ENCODE measurements at regions not wholly inside any gene's neighbourhood (a gene's known extent, or its start where the extent isn't known, plus 50 kb on each side); places are given as distances from the start of the nearest gene placed in this dataset.
A peak's percentile ranks its signal among the peaks of the same experiment; 100 is the strongest.
"Not testable (repeated sequence)": the region's sequence is repeated elsewhere in the genome, so short reads cannot be mapped to it uniquely, and the experiment has no call there.

GRCh38 chr5:16291894-16292293, 112.3 kb upstream of the MARCHF11 start:
- no peak for DNase-seq

GRCh38 chr5:16291474-16291873, 111.9 kb upstream of the MARCHF11 start:
- DNase-seq, result no peak

GRCh38 chr5:16283791-16284190, 104.2 kb upstream of the MARCHF11 start:
- no peak for DNase-seq

GRCh38 chr5:16276859-16277258, 97.3 kb upstream of the MARCHF11 start:
- not testable (repeated sequence) for DNase-seq

GRCh38 chr5:16271851-16272250, 92.3 kb upstream of the MARCHF11 start:
- peak; percentile 94 for DNase-seq

GRCh38 chr5:16265141-16265540, 85.5 kb upstream of the MARCHF11 start:
- DNase-seq, result no peak

- DNase-seq, result no peak
These were observed 80.4 kb upstream of the MARCHF11 start for GRCh38 chr5:16260000-16260399.

- DNase-seq, result no peak
These were observed 74.3 kb upstream of the MARCHF11 start for GRCh38 chr5:16253856-16254255.

GRCh38 chr5:16245956-16246355, 66.4 kb upstream of the MARCHF11 start:
- no peak for DNase-seq

GRCh38 chr5:16245249-16245648, 65.7 kb upstream of the MARCHF11 start:
- DNase-seq, result no peak

GRCh38 chr5:16238018-16238417, 58.4 kb upstream of the MARCHF11 start:
- no peak for DNase-seq

GRCh38 chr5:16234598-16234997, 55.0 kb upstream of the MARCHF11 start:
- peak; percentile 21 for DNase-seq

GRCh38 chr5:16233730-16234129, 54.1 kb upstream of the MARCHF11 start:
- no peak for DNase-seq

GRCh38 chr5:16229357-16229940, 49.9 kb upstream of the MARCHF11 start:
- no peak for DNase-seq

All from DMS53 (cell line).